GM19238 (cell line): ENCODE measurements at regions not wholly inside any gene's neighbourhood (a gene's known extent, or its start where the extent isn't known, plus 50 kb on each side); places are given as distances from the start of the nearest gene placed in this dataset.

ENCODE experiments used
- DNase-seq: peaks from one replicate; pipeline ENCODE4 v3.0.0; 2011; ENCODE audit warnings: low spot score; ENCODE audit not compliant: insufficient read length

GRCh38 chr7:32179567-32179966 is 109.4 kb upstream of the PDE1C start:
- no peak for DNase-seq

- no peak for DNase-seq
Observed at GRCh38 chr7:32178677-32179366, 108.6 kb upstream of the PDE1C start.

- no peak for DNase-seq
Observed at GRCh38 chr7:32177232-32177631, 107.0 kb upstream of the PDE1C start.

GRCh38 chr7:32175099-32175498 is 104.9 kb upstream of the PDE1C start:
- no peak for DNase-seq

- no peak for DNase-seq
Observed at GRCh38 chr7:32171248-32171647, 101.0 kb upstream of the PDE1C start.

- DNase-seq, result no peak
Observed at GRCh38 chr7:32170838-32171237, 100.6 kb upstream of the PDE1C start.

GRCh38 chr7:32169228-32169627 is 99.0 kb upstream of the PDE1C start:
- no peak for DNase-seq

- no peak for DNase-seq
Observed at GRCh38 chr7:32167815-32168214, 97.6 kb upstream of the PDE1C start.

- no peak for DNase-seq
Observed at GRCh38 chr7:32167256-32167655, 97.0 kb upstream of the PDE1C start.

- DNase-seq, result no peak
Observed at GRCh38 chr7:32164341-32164996, 94.3 kb upstream of the PDE1C start.

- DNase-seq, result no peak
Observed at GRCh38 chr7:32163896-32164295, 93.7 kb upstream of the PDE1C start.

GRCh38 chr7:32163141-32163806 is 93.1 kb upstream of the PDE1C start:
- no peak for DNase-seq

- no peak for DNase-seq
Observed at GRCh38 chr7:32161708-32162107, 91.5 kb upstream of the PDE1C start.

- DNase-seq, result no peak
Observed at GRCh38 chr7:32158751-32159745, 88.8 kb upstream of the PDE1C start.

GRCh38 chr7:32158076-32158475 is 87.9 kb upstream of the PDE1C start:
- no peak for DNase-seq

GRCh38 chr7:32155712-32156111 is 85.5 kb upstream of the PDE1C start:
- no peak for DNase-seq

- DNase-seq, result no peak
Observed at GRCh38 chr7:32154797-32155196, 84.6 kb upstream of the PDE1C start.

- DNase-seq, result no peak
Observed at GRCh38 chr7:32153006-32153405, 82.8 kb upstream of the PDE1C start.

- no peak for DNase-seq
Observed at GRCh38 chr7:32152576-32152975, 82.4 kb upstream of the PDE1C start.

- no peak for DNase-seq
Observed at GRCh38 chr7:32150589-32150988, 80.4 kb upstream of the PDE1C start.

- DNase-seq, result no peak
Observed at GRCh38 chr7:32150039-32150438, 79.8 kb upstream of the PDE1C start.
